GM23338 (cell line): ENCODE measurements at regions not wholly inside any gene's neighbourhood (a gene's known extent, or its start where the extent isn't known, plus 50 kb on each side); places are given as distances from the start of the nearest gene placed in this dataset.
"Not testable (repeated sequence)": the region's sequence is repeated elsewhere in the genome, so short reads cannot be mapped to it uniquely, and the experiment has no call there.

Experiments
- ATAC-seq: fragments of 200-7000 bp; cut with Tn5 transposase; 3 replicates; pipeline ENCODE4 v1.9.1; 2020
- DNase-seq: peaks from one replicate; pipeline ENCODE4 v3.0.0-alpha.2; 2015; ENCODE audit warnings: low spot score
- H2AFZ ChIP-seq: fragments of 200-600 bp; sonication (generic); 2 replicates; pipeline ENCODE4 v1.8.0; 2016; ENCODE audit warnings: antibody characterized with exemption, mild to moderate bottlenecking, moderate library complexity
- H3F3A ChIP-seq: fragments of 200-600 bp; sonication (generic); replicated peaks from 2 replicates; pipeline ENCODE4 v1.8.0; 2017; ENCODE audit warnings: antibody characterized with exemption, mixed run types, low read depth
- H3K27ac ChIP-seq: fragments of 200-600 bp; sonication (generic); 2 replicates; pipeline ENCODE4 v1.6.1; 2016; ENCODE audit warnings: low read depth
- H3K27me3 ChIP-seq: fragments of 200-600 bp; sonication (generic); 2 replicates; pipeline ENCODE4 v1.8.0; 2016; ENCODE audit warnings: mild to moderate bottlenecking, mixed run types, moderate library complexity; ENCODE audit not compliant: insufficient read depth
- H3K36me3 ChIP-seq: fragments of 200-600 bp; sonication (generic); 2 replicates; pipeline ENCODE4 v1.8.0; 2016; ENCODE audit warnings: mild to moderate bottlenecking; ENCODE audit not compliant: insufficient read depth
- H3K4me1 ChIP-seq: fragments of 200-600 bp; sonication (generic); 2 replicates; pipeline ENCODE4 v1.8.0; 2016; ENCODE audit warnings: mild to moderate bottlenecking, moderate library complexity; ENCODE audit not compliant: insufficient read depth
- H3K4me2 ChIP-seq: fragments of 200-600 bp; sonication (generic); 2 replicates; pipeline ENCODE4 v1.7.1; 2017; ENCODE audit warnings: mixed run types
- H3K4me3 ChIP-seq: fragments of 200-600 bp; sonication (generic); 2 replicates; pipeline ENCODE4 v1.6.1; 2016; ENCODE audit warnings: mixed run types
- H3K79me2 ChIP-seq: fragments of 200-600 bp; sonication (generic); replicated peaks from 2 replicates; pipeline ENCODE4 v1.8.0; 2017; ENCODE audit warnings: mild to moderate bottlenecking; ENCODE audit not compliant: insufficient read depth
- H3K9me2 ChIP-seq: fragments of 200-600 bp; sonication (generic); 2 replicates; pipeline ENCODE4 v1.8.0; 2017; ENCODE audit not compliant: insufficient read depth
- H4K20me1 ChIP-seq: fragments of 200-600 bp; sonication (generic); replicated peaks from 2 replicates; pipeline ENCODE4 v1.8.0; 2017; ENCODE audit warnings: mild to moderate bottlenecking; ENCODE audit not compliant: insufficient read depth
- H3K27ac Mint-ChIP-seq: 2 replicates; pipeline ENCODE4 v1.8.0; 2020; ENCODE audit warnings: inconsistent platforms, mild to moderate bottlenecking, moderate library complexity, mixed read lengths
- H3K27me3 Mint-ChIP-seq: 3 replicates; pipeline ENCODE4 v1.8.0; 2022; ENCODE audit warnings: low read depth, mild to moderate bottlenecking, moderate library complexity, mixed read lengths, inconsistent platforms; ENCODE audit not compliant: insufficient read depth, poor library complexity
- H3K36me3 Mint-ChIP-seq: 3 replicates; pipeline ENCODE4 v1.8.0; 2021; ENCODE audit warnings: low read depth, mild to moderate bottlenecking, inconsistent platforms, moderate library complexity, mixed read lengths
- H3K4me1 Mint-ChIP-seq: 3 replicates; pipeline ENCODE4 v1.8.0; 2020; ENCODE audit warnings: mild to moderate bottlenecking, inconsistent platforms, mixed read lengths
- H3K4me3 Mint-ChIP-seq: 3 replicates; pipeline ENCODE4 v1.8.0; 2021; ENCODE audit warnings: moderate library complexity, mild to moderate bottlenecking, inconsistent platforms, mixed read lengths
- H3K9me3 Mint-ChIP-seq: 3 replicates; pipeline ENCODE4 v1.8.0; 2020; ENCODE audit warnings: moderate library complexity, mild to moderate bottlenecking, inconsistent platforms, mixed read lengths
- CREB1 ChIP-seq: fragments of 250-450 bp; sonication (Bioruptor Pico); IDR thresholded peaks from 2 replicates; pipeline ENCODE4 v1.5.0; 2020; ENCODE audit warnings: low read depth, mild to moderate bottlenecking, moderate library complexity
- CTCF ChIP-seq, 2 experiments: fragments of 200-600 bp in 1 of 2; sonication (generic) in 1 of 2; conservative IDR thresholded peaks; 2 replicates each; pipeline versions ENCODE4 v1.5.1 to v1.6.1; 2016 to 2017; ENCODE audit warnings: antibody characterized with exemption in 2 of 2, low read depth in 2 of 2, mild to moderate bottlenecking in 2 of 2, moderate library complexity in 1 of 2
- ETS1 ChIP-seq: IDR thresholded peaks from 2 replicates; pipeline ENCODE4 v1.6.1; 2016; ENCODE audit warnings: antibody characterized with exemption
- EZH2 ChIP-seq: fragments of 200-600 bp; sonication (generic); IDR thresholded peaks from one replicate; pipeline ENCODE4 v1.8.0; 2017; ENCODE audit warnings: antibody characterized with exemption, mild to moderate bottlenecking, low read depth; ENCODE audit not compliant: unreplicated experiment
- EZH2phosphoT487 ChIP-seq: fragments of 200-600 bp; sonication (generic); IDR thresholded peaks from one replicate; pipeline ENCODE4 v1.8.1; 2018; ENCODE audit warnings: antibody characterized with exemption; ENCODE audit not compliant: unreplicated experiment
- NANOG ChIP-seq: IDR thresholded peaks from 2 replicates; pipeline ENCODE4 v1.6.1; 2016; ENCODE audit warnings: antibody characterized with exemption, borderline replicate concordance
- REST ChIP-seq: IDR thresholded peaks from one replicate; pipeline ENCODE4 v1.6.1; 2018; ENCODE audit warnings: antibody characterized with exemption; ENCODE audit not compliant: unreplicated experiment
- STAT1 ChIP-seq: IDR thresholded peaks from one replicate; pipeline ENCODE4 v1.6.1; 2016; ENCODE audit warnings: antibody characterized with exemption; ENCODE audit not compliant: unreplicated experiment
- ZNF114 ChIP-seq: fragments of 250-450 bp; sonication (Bioruptor Pico); IDR thresholded peaks from 2 replicates; pipeline ENCODE4 v1.5.0; 2020; ENCODE audit warnings: mild to moderate bottlenecking, moderate library complexity
- ZNF331 ChIP-seq: fragments of 250-450 bp; sonication (Bioruptor Pico); IDR thresholded peaks from 2 replicates; pipeline ENCODE4 v1.5.0; 2020; ENCODE audit warnings: low read depth, mild to moderate bottlenecking, moderate library complexity
- ZNF462 ChIP-seq: fragments of 250-450 bp; sonication (Bioruptor Pico); IDR thresholded peaks from 2 replicates; pipeline ENCODE4 v1.5.0; 2020; ENCODE audit warnings: mild to moderate bottlenecking, moderate library complexity

- Mint-ChIP-seq H3K4me1 (peaks cover 9% of the 10 kb centered on the region), H3K27me3 (peaks cover 6% of the 10 kb centered on the region), H3K36me3 (no peaks in the 10 kb centered on the region; the same call in 2 of the 3 replicates), H3K9me3 (peaks cover 4% of the 10 kb centered on the region; the same call in 2 of the 3 replicates), H3K4me3 (no peak overlapping the region; the same call in 2 of the 3 replicates), H3K27ac (no peak overlapping the region)
- H3K4me3 ChIP-seq = no peak overlapping the region
- H3F3A ChIP-seq = no peaks in the 10 kb centered on the region
- DNase-seq = no peak
- H3K9me2 ChIP-seq = no peaks in the 10 kb centered on the region
- TF ChIP-seq EZH2 (no peak), ZNF114 (no peak), STAT1 (no peak), REST (no peak), ZNF462 (CRISPR knock-in tag) (no peak), ETS1 (no peak), CREB1 (CRISPR knock-in tag) (no peak), CTCF (conservative IDR thresholded peaks at IDR 0.05; ENCODE audit: low read depth in 2 of 2) (no peak), EZH2phosphoT487 (no peak), NANOG (no peak), ZNF331 (CRISPR knock-in tag) (no peak)
- no peaks in the 10 kb centered on the region for H3K27me3 ChIP-seq
- H3K4me1 ChIP-seq = peaks cover 7% of the 10 kb centered on the region; the same call in 1 of the 2 replicates
- no peaks in the 10 kb centered on the region for H3K79me2 ChIP-seq
- H4K20me1 ChIP-seq = no peaks in the 10 kb centered on the region
- no peak overlapping the region for H3K27ac ChIP-seq
- no peaks in the 10 kb centered on the region for H3K36me3 ChIP-seq
- ATAC-seq = no peak
- H3K4me2 ChIP-seq = no peak overlapping the region
- H2AFZ ChIP-seq = no peak overlapping the region
Measured at GRCh38 chr6:44020148-44020547, 107.1 kb downstream of the MRPL14 start.

- not testable (repeated sequence) for H3K27me3 ChIP-seq, H3K79me2 ChIP-seq, H3K4me1 Mint-ChIP-seq, H3K4me1 ChIP-seq, ATAC-seq, H3K36me3 Mint-ChIP-seq, H3K4me2 ChIP-seq, H3K9me2 ChIP-seq, H3K4me3 Mint-ChIP-seq, DNase-seq, H2AFZ ChIP-seq, H3K27me3 Mint-ChIP-seq, H3K9me3 Mint-ChIP-seq, H3F3A ChIP-seq, H3K27ac ChIP-seq, H3K36me3 ChIP-seq, H4K20me1 ChIP-seq, H3K4me3 ChIP-seq, H3K27ac Mint-ChIP-seq
Measured at GRCh38 chr6:44017307-44017706, 109.9 kb downstream of the MRPL14 start.
